Muscle layer of duodenum (tissue), 2 donors: ENCODE measurements at regions not wholly inside any gene's neighbourhood (a gene's known extent, or its start where the extent isn't known, plus 50 kb on each side); places are given as distances from the start of the nearest gene placed in this dataset.

ENCODE experiments used
- H3K27ac ChIP-seq: one replicate; pipeline ENCODE4 v1.7.0; 2013; ENCODE audit warnings: mild to moderate bottlenecking, low read length
- H3K27me3 ChIP-seq: one replicate; pipeline ENCODE4 v1.7.0; 2013; ENCODE audit warnings: low read depth, mild to moderate bottlenecking, control low read depth, low read length
- H3K36me3 ChIP-seq, 2 donors: one replicate each; pipeline ENCODE4 v1.7.0; 2013; ENCODE audit warnings: low read length in 2 of 2, control low read depth in 1 of 2, mild to moderate bottlenecking in 1 of 2; ENCODE audit not compliant: insufficient read depth in 2 of 2, control insufficient read depth in 1 of 2
- H3K4me1 ChIP-seq, 2 donors: one replicate each; pipeline ENCODE4 v1.7.0; 2013; ENCODE audit warnings: low read length in 2 of 2, mild to moderate bottlenecking in 2 of 2, control low read depth in 1 of 2, moderate library complexity in 1 of 2; ENCODE audit not compliant: insufficient read depth in 2 of 2, control insufficient read depth in 1 of 2
- H3K4me3 ChIP-seq, 2 donors: one replicate each; pipeline ENCODE4 v1.7.0; 2013; ENCODE audit warnings: low read length in 2 of 2, low read depth in 1 of 2, mild to moderate bottlenecking in 1 of 2
- H3K9me3 ChIP-seq, 2 donors: one replicate each; pipeline ENCODE4 v1.7.0; 2013; ENCODE audit warnings: low read length in 2 of 2, control low read depth in 1 of 2, mild to moderate bottlenecking in 1 of 2; ENCODE audit not compliant: control insufficient read depth in 1 of 2
- donor health status: healthy.

DNA sequence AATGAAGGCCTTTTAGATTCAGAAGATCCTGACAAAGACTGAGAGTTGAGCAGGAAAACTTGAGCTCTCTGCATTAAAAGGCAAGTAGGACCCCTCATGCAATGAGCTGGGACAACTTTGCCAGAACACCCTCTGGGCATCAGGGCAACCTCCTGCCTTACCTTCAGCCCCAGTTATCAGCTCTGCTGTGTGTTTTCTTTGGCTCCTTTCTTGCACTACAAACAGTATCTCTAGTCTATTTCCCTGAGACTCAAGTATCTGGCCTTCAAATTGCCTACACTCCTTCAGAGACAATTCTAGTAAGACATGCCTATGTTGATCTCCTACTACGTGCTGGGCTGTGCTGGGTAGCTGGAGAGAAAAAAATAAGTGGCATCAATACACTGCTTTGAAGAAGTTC is 192.2 kb downstream of the MID1IP1 start:
- no peak overlapping the region for H3K27ac ChIP-seq
- H3K9me3 ChIP-seq, result no peaks in the 10 kb centered on the region
- H3K27me3 ChIP-seq, result no peaks in the 10 kb centered on the region
- H3K36me3 ChIP-seq, result no peaks in the 10 kb centered on the region
- H3K4me3 ChIP-seq, result no peak overlapping the region
- H3K4me1 ChIP-seq, result no peaks in the 10 kb centered on the region

DNA sequence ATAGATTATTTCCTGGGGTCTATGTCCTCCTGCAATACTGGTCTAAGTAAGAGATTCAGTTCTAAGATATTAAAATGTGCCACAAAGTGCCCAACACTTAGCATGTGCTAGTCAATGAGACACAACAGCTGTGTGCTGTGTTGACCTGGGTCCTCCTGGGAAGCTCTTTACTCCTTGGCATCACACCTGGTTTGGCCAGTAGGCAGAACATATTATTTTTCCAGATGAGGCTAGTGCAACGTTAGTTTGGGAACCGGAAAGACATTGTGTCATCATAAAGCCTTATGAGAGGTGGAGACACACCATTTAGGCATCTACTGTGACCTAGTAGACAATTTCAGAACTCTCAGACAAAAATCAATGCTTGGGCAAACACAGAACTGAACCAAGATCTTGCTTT is 197.8 kb downstream of the MID1IP1 start:
- Histone ChIP-seq H3K9me3 (no peaks in the 10 kb centered on the region), H3K4me3 (no peak overlapping the region), H3K36me3 (no peaks in the 10 kb centered on the region), H3K27me3 (no peaks in the 10 kb centered on the region), H3K4me1 (no peaks in the 10 kb centered on the region), H3K27ac (no peak overlapping the region)

DNA sequence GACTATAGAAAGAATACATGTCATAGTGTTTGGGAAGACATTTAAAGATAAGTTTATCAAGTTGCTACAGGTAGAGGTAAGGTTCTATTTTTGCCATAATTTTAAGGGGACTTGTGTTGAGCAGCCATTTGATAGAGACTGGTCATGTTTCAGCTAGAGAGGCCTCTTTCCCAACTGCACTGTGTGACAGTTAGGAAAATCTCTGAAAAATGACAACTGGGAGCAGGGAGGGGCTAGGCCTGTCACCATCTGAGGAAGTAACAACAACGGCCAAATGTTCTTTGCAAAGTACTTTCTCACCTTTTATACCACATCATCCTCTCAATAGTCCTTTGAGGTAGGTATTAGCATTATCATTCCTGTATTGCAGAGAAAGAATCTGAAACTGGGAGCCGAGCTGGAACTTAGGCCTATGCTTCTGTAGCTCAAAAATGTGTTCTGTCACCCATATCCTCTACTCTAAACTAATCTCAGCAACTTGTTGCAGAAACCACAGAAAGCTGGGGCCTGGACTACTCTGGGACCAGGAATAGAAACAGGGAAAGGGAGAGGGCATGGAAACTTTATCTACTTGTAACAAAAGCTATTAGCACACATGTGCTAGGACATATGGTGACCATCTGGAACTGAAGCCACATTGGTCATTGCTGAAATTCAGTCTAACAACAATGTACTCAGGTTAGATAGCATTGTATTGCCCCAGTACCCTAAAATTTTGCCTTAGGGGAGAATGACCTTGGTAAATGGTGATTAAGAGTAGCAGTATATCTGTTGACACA is 198.9 kb downstream of the MID1IP1 start:
- H3K4me3 ChIP-seq, result no peak overlapping the region
- no peaks in the 10 kb centered on the region for H3K36me3 ChIP-seq
- no peaks in the 10 kb centered on the region for H3K9me3 ChIP-seq
- H3K27ac ChIP-seq, result no peak overlapping the region
- no peaks in the 10 kb centered on the region for H3K4me1 ChIP-seq
- no peaks in the 10 kb centered on the region for H3K27me3 ChIP-seq

DNA sequence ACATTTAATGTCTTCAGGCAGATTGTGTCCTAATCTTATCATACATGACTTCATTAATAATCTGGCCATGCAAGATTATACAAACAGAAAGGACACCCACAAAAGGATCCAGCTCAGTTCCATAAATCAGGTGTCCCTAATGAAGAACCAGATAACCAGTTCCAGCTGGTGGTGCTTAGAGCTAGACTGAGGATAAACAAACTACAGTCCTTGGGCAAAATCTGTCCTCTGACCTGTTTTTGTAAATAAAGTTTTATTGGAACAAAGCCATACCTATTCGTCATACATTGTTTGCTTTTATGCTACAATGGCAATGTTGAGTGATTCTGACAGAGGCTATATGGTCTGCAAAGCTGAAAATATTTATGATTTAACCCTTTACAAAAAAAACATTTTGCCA is 199.5 kb downstream of the MID1IP1 start:
- H3K4me1 ChIP-seq, result no peaks in the 10 kb centered on the region
- H3K4me3 ChIP-seq, result no peak overlapping the region
- no peak overlapping the region for H3K27ac ChIP-seq
- H3K36me3 ChIP-seq, result no peaks in the 10 kb centered on the region
- no peaks in the 10 kb centered on the region for H3K27me3 ChIP-seq
- no peaks in the 10 kb centered on the region for H3K9me3 ChIP-seq

DNA sequence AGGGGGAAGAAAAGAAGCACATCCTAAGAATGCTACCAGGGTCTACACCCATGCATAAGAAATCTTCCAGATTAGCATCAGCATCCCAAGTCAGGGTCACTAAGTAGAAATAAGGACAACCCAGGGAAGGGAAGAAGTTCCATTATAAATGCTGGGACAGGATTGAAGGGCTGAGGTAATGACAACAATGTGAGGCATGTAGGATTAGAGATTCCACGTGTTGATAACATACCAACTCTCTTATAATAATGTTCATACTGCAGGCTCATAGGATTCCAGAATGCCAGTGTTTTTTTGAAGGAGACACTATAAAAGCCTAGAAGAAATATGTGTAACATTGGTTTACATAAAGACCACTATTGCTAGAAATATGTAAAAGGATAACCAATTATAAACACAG is 201.2 kb downstream of the MID1IP1 start:
- H3K4me3 ChIP-seq, result no peak overlapping the region
- no peaks in the 10 kb centered on the region for H3K27me3 ChIP-seq
- no peaks in the 10 kb centered on the region for H3K36me3 ChIP-seq
- H3K27ac ChIP-seq, result no peak overlapping the region
- H3K4me1 ChIP-seq, result no peaks in the 10 kb centered on the region
- no peaks in the 10 kb centered on the region for H3K9me3 ChIP-seq

DNA sequence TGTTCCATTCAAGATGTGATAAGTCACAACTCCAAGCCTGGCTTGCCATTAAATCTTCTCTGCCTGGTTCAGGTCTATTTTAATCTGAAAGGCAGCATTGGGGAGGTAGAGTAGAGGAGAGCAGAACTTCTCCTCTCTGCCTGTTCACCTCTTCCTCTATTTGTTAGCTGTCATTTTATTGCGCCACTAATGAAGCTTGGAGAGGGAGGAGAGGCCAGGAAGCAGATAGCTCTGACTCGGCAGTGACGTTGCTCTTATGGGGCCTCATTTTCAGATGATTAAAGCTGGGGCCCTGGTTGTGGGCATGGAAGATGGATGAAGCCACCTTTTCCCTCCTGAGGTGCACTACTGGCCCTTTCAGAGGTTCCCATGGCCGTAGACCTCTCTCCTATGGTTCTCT is 207.3 kb downstream of the MID1IP1 start:
- Histone ChIP-seq H3K4me3 (no peak overlapping the region), H3K9me3 (no peaks in the 10 kb centered on the region), H3K27ac (no peak overlapping the region), H3K36me3 (no peaks in the 10 kb centered on the region), H3K27me3 (no peaks in the 10 kb centered on the region), H3K4me1 (peaks cover 0 to under 1% of the 10 kb centered on the region in 2 donors)

DNA sequence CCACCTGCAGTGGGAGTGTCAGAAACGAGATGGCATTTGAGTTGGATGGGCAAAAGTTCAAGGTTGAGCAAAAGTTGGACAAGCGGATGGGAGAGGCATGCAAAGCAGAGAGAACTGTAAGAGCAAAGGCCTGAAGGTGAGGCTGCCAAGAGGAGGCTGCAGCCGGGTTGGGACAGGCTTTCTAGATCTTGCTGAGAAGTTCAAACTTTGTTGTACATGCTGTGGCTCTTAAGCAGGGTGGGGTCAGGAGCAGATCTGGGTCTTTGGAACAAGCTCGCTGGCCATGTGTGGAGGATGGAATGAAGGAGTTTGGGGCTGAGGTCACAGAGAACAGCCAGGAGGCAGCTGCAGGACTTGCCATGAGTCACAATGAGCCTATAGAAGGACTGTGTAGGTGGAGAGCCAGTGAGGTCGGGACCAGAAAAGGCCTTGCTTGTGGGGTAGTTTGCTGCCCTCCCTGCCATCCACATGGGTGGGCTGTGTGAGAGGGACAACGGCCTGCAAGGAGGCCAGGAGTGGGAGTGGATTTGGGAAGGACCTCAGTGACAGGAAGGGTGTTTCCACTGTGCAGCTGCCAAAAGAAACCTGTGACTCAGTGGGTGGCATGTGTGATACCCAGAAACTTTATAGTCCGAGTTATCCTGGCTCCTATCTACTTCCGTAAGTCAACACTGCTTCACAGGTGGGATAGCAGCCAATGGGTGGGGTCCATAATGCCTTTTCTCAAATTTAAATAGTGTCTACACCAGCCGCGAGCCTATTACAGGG is 210.4 kb downstream of the MID1IP1 start:
- no peaks in the 10 kb centered on the region for H3K36me3 ChIP-seq
- H3K9me3 ChIP-seq, result no peaks in the 10 kb centered on the region
- H3K4me3 ChIP-seq, result no peak overlapping the region
- peaks cover 0 to 4% of the 10 kb centered on the region in 2 donors for H3K4me1 ChIP-seq
- no peaks in the 10 kb centered on the region for H3K27me3 ChIP-seq
- no peak overlapping the region for H3K27ac ChIP-seq

DNA sequence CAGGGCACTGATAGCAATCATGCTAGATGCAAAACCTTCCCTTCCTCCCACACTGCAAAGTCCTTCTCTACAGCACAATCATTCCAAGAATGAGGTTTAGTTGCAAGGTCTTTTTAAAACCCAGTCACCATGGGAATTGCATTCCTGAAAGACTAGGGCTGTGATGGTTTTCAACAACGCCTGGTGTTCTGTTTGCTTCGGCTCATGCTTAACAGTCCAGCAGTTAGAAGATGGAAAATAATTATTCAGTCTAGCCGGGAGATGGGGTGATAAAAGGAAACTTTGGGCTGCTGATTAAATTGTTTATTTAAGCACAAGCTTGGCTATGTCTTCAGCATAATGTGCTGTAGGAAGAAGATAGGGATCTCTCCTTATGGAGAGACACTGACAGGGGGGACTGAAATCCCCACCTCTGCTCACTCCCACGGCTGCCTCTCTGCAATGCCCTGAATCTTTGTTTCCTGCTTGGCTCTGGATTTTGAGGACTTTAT is 211.4 kb downstream of the MID1IP1 start:
- no peaks in the 10 kb centered on the region for H3K9me3 ChIP-seq
- H3K27ac ChIP-seq, result no peak overlapping the region
- H3K4me3 ChIP-seq, result no peak overlapping the region
- no peaks in the 10 kb centered on the region for H3K36me3 ChIP-seq
- H3K27me3 ChIP-seq, result no peaks in the 10 kb centered on the region
- peaks cover 0 to 4% of the 10 kb centered on the region in 2 donors for H3K4me1 ChIP-seq

DNA sequence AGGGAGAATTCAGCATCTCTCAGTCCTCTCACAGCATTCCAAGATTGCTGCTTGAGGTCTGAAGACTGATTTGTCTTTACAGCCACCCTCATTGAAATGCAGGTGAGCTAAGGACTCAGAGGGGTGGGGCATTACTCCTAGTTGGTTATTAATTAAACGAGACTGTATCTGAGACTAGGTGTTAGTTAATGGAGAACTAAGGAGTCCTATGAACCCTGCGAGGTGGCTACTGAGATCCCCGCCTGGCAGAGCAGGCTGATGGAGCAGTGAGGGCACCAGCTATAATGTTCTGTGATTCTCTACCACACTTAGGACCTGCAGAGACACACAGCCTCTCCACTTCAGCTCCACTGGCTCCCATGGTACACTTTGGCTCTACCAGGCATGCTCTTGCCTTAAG is 215.3 kb downstream of the MID1IP1 start:
- Histone ChIP-seq H3K27me3 (no peaks in the 10 kb centered on the region), H3K27ac (no peak overlapping the region), H3K9me3 (no peaks in the 10 kb centered on the region), H3K4me3 (no peak overlapping the region), H3K36me3 (no peaks in the 10 kb centered on the region), H3K4me1 (peaks cover 0 to 4% of the 10 kb centered on the region in 2 donors)

DNA sequence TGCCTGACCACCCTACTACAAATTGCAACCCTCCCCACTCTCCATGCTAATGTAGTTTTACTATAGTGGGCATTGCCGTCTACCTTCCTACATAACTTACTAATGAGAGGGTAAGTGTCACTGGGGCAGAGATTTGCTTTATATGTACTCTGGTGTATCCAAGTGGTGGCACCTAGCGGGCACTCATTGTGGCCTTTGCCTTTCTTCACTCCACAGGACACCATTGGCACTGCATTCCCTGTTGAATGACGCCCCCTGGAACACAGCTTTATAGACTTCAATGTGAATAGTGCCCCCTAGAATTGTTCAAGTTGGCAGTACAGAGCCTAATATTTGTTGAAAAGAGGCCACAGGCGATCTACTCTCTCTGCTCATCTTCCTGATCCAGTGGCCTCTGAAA is 215.8 kb downstream of the MID1IP1 start:
- H3K9me3 ChIP-seq, result no peaks in the 10 kb centered on the region
- no peak overlapping the region for H3K27ac ChIP-seq
- H3K4me3 ChIP-seq, result no peak overlapping the region
- H3K4me1 ChIP-seq, result peaks cover 0 to 4% of the 10 kb centered on the region in 2 donors
- no peaks in the 10 kb centered on the region for H3K27me3 ChIP-seq
- H3K36me3 ChIP-seq, result no peaks in the 10 kb centered on the region

DNA sequence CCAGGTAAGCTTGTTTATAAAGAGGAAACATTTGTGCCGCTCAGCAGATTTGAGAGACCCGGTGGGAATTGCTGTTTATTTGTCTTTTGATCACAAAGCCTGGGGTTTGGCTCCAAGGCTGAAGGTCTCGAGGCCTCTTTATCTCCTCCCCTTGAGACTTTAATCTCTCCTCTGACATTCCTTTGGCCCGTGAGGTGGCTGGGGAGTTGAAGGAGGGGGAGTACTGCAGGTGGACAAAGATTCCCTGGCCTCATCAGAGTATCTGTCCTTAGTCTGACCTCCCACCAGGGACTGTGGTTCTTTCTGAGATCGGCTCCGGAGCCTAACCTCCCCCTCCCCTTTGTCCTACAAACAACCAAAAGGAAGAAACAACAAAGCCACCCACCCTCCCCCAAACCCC is 216.5 kb downstream of the MID1IP1 start:
- H3K9me3 ChIP-seq, result no peaks in the 10 kb centered on the region
- H3K4me1 ChIP-seq, result peaks cover 0 to 4% of the 10 kb centered on the region in 2 donors
- no peaks in the 10 kb centered on the region for H3K36me3 ChIP-seq
- no peak overlapping the region for H3K27ac ChIP-seq
- no peak overlapping the region for H3K4me3 ChIP-seq
- no peaks in the 10 kb centered on the region for H3K27me3 ChIP-seq
